ENCODE measurements at regions not wholly inside any gene's neighbourhood (a gene's known extent, or its start where the extent isn't known, plus 50 kb on each side); places are given as distances from the start of the nearest gene placed in this dataset.

GRCh38 chr2:12478151-12479064 lies 238.3 kb upstream of the TRIB2 start:
- DNase-seq (ENCODE audit: low read depth): peak; percentile 44
- TF ChIP-seq, protein P1, sequence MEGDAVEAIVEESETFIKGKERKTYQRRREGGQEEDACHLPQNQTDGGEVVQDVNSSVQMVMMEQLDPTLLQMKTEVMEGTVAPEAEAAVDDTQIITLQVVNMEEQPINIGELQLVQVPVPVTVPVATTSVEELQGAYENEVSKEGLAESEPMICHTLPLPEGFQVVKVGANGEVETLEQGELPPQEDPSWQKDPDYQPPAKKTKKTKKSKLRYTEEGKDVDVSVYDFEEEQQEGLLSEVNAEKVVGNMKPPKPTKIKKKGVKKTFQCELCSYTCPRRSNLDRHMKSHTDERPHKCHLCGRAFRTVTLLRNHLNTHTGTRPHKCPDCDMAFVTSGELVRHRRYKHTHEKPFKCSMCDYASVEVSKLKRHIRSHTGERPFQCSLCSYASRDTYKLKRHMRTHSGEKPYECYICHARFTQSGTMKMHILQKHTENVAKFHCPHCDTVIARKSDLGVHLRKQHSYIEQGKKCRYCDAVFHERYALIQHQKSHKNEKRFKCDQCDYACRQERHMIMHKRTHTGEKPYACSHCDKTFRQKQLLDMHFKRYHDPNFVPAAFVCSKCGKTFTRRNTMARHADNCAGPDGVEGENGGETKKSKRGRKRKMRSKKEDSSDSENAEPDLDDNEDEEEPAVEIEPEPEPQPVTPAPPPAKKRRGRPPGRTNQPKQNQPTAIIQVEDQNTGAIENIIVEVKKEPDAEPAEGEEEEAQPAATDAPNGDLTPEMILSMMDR (conservative IDR thresholded peaks at IDR 0.05; ENCODE audit: low read depth, low read length): no peak

DNA sequence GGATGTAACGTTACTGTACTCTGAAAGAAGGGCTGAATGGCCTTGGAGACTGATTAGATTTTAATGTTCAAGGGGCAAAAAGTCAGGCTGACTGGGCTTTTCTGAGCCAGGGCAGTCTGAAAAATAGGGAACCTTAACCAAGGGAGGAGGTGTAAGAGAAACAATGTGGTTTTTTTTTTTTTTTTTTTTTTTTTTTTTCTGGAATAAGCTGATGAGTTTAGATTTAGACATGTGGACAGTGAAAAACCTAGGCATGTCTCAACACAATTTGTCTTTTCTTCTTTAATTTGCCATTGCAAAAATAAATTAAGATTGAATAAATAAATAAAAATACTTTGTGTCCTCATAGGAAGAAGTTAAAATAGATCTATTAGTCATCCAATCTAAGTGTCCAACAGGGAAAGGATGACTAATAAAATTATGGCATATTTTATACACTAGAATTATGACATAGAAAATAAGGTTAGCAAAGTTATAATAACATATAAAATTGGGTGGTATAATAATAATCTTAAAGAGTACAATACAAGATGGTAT lies 237.6 kb upstream of the TRIB2 start:
- no peak overlapping the region for H3K4me3 ChIP-seq (ENCODE audit: low read depth, low read length)
- peak; percentile 18 for DNase-seq (ENCODE audit: low read depth)
- TF ChIP-seq, protein P1 (conservative IDR thresholded peaks at IDR 0.05; ENCODE audit: low read depth, low read length): no peak

More at GRCh38 chr2:12478151-12479064, 238.3 kb upstream of the TRIB2 start:
- no peak overlapping the region for H3K4me3 ChIP-seq (ENCODE audit: low read depth, low read length)

- H3K4me3 ChIP-seq (ENCODE audit: low read depth, low read length): no peak overlapping the region
- TF ChIP-seq, protein P1 (conservative IDR thresholded peaks at IDR 0.05; ENCODE audit: low read depth, low read length): no peak
- DNase-seq (ENCODE audit: low read depth): no peak
Measured at GRCh38 chr2:12484536-12485115, 232.1 kb upstream of the TRIB2 start.

DNA sequence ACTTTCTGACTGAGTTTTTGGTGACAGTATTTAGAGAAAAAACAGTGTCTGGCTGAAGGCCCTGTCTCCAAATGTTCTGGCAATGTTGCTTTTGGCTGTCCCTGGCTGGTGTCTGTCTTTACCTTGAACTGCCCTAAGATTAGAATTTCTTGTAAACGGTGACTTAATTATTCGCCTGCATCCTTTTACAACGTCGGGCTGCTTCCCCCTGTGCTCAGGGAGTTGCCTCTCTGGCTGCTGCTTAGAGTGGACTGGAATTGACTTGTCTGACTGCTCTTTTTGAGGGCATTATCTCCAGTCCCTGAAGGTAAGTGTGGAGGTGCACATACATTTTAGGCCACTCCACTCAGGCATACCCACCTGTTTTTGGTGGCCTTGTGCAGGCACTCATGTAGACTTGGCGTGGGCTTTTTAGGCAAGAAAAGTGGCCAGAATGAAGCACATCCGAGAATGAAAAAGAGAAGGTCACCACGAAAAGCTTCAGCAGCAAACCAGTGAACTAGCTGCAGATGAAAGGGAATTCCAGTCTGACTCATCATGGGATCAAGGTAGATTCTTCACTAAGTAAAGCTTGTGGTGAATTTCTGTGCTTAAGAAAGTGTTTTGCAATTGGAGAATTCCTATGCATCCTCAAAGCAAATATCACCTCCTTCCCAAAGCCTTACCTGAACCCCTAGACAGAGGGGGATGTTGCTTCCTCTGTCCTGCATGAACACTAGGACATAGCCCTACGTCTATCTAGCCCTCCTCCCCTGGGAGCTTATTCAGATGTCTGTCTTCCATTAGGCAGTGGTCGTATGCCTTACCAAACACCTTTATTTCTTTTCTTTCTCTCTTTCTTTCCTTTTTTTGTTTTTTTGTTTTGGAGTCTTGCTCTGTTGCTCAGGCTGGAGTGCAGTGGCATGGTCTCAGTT lies 230.3 kb upstream of the TRIB2 start:
- no peak overlapping the region for H3K4me3 ChIP-seq (ENCODE audit: low read depth, low read length)
- peak; percentile 63 for DNase-seq (ENCODE audit: low read depth)
- TF ChIP-seq, protein P1 (conservative IDR thresholded peaks at IDR 0.05; ENCODE audit: low read depth, low read length): no peak

DNA sequence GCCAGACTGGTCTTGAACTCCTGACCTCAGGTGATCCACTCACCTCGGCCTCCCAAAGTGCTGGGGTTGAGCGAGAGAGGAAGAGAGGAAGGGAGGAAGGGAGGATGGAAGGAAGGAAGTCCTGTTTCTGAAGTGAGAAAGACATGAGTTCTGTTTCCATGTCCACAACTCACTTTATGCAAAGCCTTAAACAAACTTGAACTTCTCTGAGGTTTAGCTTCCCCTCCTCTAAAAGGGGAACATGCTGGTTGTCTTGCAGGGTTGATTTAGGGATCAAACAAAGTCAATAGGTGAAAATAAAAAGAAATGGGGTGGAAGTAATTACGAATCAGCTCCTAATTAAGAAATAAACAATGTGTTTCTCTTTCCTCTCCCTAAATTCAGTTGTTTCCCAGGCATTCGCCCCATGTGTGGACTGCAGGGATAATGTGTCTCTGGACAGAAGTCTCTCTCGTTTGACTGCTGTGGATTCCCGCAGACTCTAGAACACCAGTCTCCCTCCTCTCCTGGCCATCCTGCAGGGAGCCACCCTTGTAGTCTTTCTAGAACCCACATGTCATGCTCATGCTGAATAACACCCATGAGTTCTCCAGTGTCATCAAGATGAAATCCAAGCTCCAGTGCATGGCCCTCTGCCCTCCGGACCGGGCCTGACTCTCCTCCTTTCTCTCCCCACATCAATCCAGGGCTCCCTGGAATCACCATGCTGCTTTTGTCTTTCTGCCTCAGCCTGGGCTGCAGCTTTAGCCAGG lies 229.3 kb upstream of the TRIB2 start:
- DNase-seq (ENCODE audit: low read depth): no peak
- TF ChIP-seq, protein P1 (conservative IDR thresholded peaks at IDR 0.05; ENCODE audit: low read depth, low read length): no peak
- no peak overlapping the region for H3K4me3 ChIP-seq (ENCODE audit: low read depth, low read length)

Measured in choroid plexus epithelial cell (primary cell).